A673 (cell line): ENCODE measurements at regions not wholly inside any gene's neighbourhood (a gene's known extent, or its start where the extent isn't known, plus 50 kb on each side); places are given as distances from the start of the nearest gene placed in this dataset.
"Not testable (repeated sequence)": the region's sequence is repeated elsewhere in the genome, so short reads cannot be mapped to it uniquely, and the experiment has no call there.

Experiments used
- CTCF ChIP-seq: fragments of 300-800, 200-600 bp; sonication (generic); conservative IDR thresholded peaks from 2 replicates; pipeline ENCODE4 v1.5.1; 2017; ENCODE audit warnings: low read depth, mild to moderate bottlenecking, antibody characterized with exemption, low read length, moderate library complexity, mixed read lengths
- EZH2 ChIP-seq: fragments of 200-600 bp; sonication (generic); IDR thresholded peaks from 2 replicates; pipeline ENCODE4 v1.6.1; 2017; ENCODE audit warnings: borderline replicate concordance, low read depth, mild to moderate bottlenecking, mixed read lengths, antibody characterized with exemption, low read length; ENCODE audit not compliant: poor library complexity, severe bottlenecking

GRCh38 chr7:76135263-76135662, 66.4 kb upstream of the SRRM3 start:
- TF ChIP-seq CTCF, EZH2: not testable (repeated sequence)
